ENCODE measurements at regions not wholly inside any gene's neighbourhood (a gene's known extent, or its start where the extent isn't known, plus 50 kb on each side); places are given as distances from the start of the nearest gene placed in this dataset.

GRCh38 chr16:82527101-82527500, 99.7 kb upstream of the CDH13 start:
- TF ChIP-seq CTCF (IDR thresholded peaks at IDR 0.05; ENCODE audit: low read depth, low read length) = no peak
- H3K27me3 ChIP-seq (ENCODE audit: insufficient read depth, low read depth, severe bottlenecking) = no peaks in the 10 kb centered on the region
- DNase-seq = no peak
- H3K27ac ChIP-seq = no peak overlapping the region
- no peak overlapping the region for H3K4me3 ChIP-seq (ENCODE audit: low read depth, low read length)
- H3K36me3 ChIP-seq = no peaks in the 10 kb centered on the region
- no peaks in the 10 kb centered on the region for H3K9me3 ChIP-seq (ENCODE audit: severe bottlenecking)

- Histone ChIP-seq H3K36me3 (no peaks in the 10 kb centered on the region), H3K27ac (no peak overlapping the region), H3K4me3 (ENCODE audit: low read depth, low read length) (no peak overlapping the region), H3K27me3 (ENCODE audit: insufficient read depth, low read depth, severe bottlenecking) (no peaks in the 10 kb centered on the region), H3K9me3 (ENCODE audit: severe bottlenecking) (no peaks in the 10 kb centered on the region)
- TF ChIP-seq CTCF (IDR thresholded peaks at IDR 0.05; ENCODE audit: low read depth, low read length) = no peak
- no peak for DNase-seq
Observed at GRCh38 chr16:82524976-82525375, 101.8 kb upstream of the CDH13 start.

GRCh38 chr16:82523815-82524214, 103.0 kb upstream of the CDH13 start:
- no peak for TF ChIP-seq CTCF (IDR thresholded peaks at IDR 0.05; ENCODE audit: low read depth, low read length)
- H3K36me3 ChIP-seq = no peaks in the 10 kb centered on the region
- no peak overlapping the region for H3K4me3 ChIP-seq (ENCODE audit: low read depth, low read length)
- no peaks in the 10 kb centered on the region for H3K27me3 ChIP-seq (ENCODE audit: insufficient read depth, low read depth, severe bottlenecking)
- no peak overlapping the region for H3K27ac ChIP-seq
- no peak for DNase-seq
- H3K9me3 ChIP-seq (ENCODE audit: severe bottlenecking) = no peaks in the 10 kb centered on the region

- Histone ChIP-seq H3K27me3 (ENCODE audit: insufficient read depth, low read depth, severe bottlenecking) (no peaks in the 10 kb centered on the region), H3K27ac (no peak overlapping the region), H3K4me3 (ENCODE audit: low read depth, low read length) (no peak overlapping the region), H3K36me3 (no peaks in the 10 kb centered on the region), H3K9me3 (ENCODE audit: severe bottlenecking) (no peaks in the 10 kb centered on the region)
- no peak for TF ChIP-seq CTCF (IDR thresholded peaks at IDR 0.05; ENCODE audit: low read depth, low read length)
- no peak for DNase-seq
Observed at GRCh38 chr16:82522026-82522425, 104.7 kb upstream of the CDH13 start.

- H3K27ac ChIP-seq = no peak overlapping the region
- no peak overlapping the region for H3K4me3 ChIP-seq (ENCODE audit: low read depth, low read length)
- H3K27me3 ChIP-seq (ENCODE audit: insufficient read depth, low read depth, severe bottlenecking) = no peaks in the 10 kb centered on the region
- no peaks in the 10 kb centered on the region for H3K36me3 ChIP-seq
- TF ChIP-seq CTCF (IDR thresholded peaks at IDR 0.05; ENCODE audit: low read depth, low read length) = no peak
- no peaks in the 10 kb centered on the region for H3K9me3 ChIP-seq (ENCODE audit: severe bottlenecking)
- DNase-seq = no peak
Observed at GRCh38 chr16:82518811-82519210, 108.0 kb upstream of the CDH13 start.

GRCh38 chr16:82514262-82514661, 112.5 kb upstream of the CDH13 start:
- no peak overlapping the region for H3K27ac ChIP-seq
- no peak overlapping the region for H3K4me3 ChIP-seq (ENCODE audit: low read depth, low read length)
- H3K9me3 ChIP-seq (ENCODE audit: severe bottlenecking) = no peaks in the 10 kb centered on the region
- DNase-seq = no peak
- no peak for TF ChIP-seq CTCF (IDR thresholded peaks at IDR 0.05; ENCODE audit: low read depth, low read length)
- no peaks in the 10 kb centered on the region for H3K36me3 ChIP-seq
- no peaks in the 10 kb centered on the region for H3K27me3 ChIP-seq (ENCODE audit: insufficient read depth, low read depth, severe bottlenecking)
